HG02763 (cell line): ENCODE measurements at regions not wholly inside any gene's neighbourhood (a gene's known extent, or its start where the extent isn't known, plus 50 kb on each side); places are given as distances from the start of the nearest gene placed in this dataset.

ENCODE experiments used
- ATAC-seq: cut with Tn5 transposase; IDR thresholded peaks from one replicate; pipeline ENCODE4 v1.9.1; 2021; ENCODE audit warnings: mild to moderate bottlenecking, moderate library complexity; ENCODE audit not compliant: unreplicated experiment

GRCh38 chr2:126437016-126437415, 218.9 kb upstream of the GYPC start:
- no peak for ATAC-seq

GRCh38 chr2:126444512-126444911, 211.4 kb upstream of the GYPC start:
- no peak for ATAC-seq

- ATAC-seq: no peak
Observed at GRCh38 chr2:126446106-126446695, 209.8 kb upstream of the GYPC start.

GRCh38 chr2:126448611-126449010, 207.3 kb upstream of the GYPC start:
- no peak for ATAC-seq

GRCh38 chr2:126449677-126450076, 206.3 kb upstream of the GYPC start:
- ATAC-seq: peak; percentile 98

DNA sequence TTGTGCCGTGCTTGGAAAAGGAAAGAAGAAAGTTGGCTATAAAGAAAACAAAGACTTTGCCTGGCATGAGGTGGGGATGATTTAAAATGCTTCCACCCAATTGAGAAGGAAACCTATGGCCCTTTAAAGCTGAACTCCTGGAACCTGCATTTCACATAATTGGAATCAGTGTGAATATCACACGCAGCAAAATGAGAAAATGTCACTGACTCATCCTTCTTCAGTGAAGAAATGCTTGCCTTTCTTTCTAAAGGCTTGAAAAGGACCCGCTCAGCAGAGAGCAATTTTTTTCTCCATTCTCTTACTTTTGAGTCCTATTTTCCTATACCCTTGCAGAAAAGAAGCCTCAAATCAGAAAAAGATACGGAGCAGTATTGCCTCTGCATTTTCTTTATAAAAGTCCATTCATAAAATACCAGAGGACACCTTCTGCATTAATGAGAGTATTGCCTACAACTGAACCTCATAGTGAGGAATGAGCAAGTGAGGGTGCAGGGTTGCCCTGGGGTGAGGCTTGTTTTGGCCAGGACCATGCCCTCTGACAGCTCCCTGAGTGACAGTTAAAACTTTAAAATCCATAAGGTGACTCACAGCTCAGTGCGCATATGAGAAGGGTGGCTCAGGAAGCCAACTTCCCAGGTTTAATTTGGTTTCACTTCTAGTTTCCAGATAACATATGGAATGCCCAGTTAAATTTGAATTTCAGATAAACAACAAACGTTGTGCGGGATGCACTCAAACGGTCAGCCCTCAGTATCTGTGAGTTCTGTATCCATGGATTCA, 191.9 kb upstream of the GYPC start:
- no peak for ATAC-seq

DNA sequence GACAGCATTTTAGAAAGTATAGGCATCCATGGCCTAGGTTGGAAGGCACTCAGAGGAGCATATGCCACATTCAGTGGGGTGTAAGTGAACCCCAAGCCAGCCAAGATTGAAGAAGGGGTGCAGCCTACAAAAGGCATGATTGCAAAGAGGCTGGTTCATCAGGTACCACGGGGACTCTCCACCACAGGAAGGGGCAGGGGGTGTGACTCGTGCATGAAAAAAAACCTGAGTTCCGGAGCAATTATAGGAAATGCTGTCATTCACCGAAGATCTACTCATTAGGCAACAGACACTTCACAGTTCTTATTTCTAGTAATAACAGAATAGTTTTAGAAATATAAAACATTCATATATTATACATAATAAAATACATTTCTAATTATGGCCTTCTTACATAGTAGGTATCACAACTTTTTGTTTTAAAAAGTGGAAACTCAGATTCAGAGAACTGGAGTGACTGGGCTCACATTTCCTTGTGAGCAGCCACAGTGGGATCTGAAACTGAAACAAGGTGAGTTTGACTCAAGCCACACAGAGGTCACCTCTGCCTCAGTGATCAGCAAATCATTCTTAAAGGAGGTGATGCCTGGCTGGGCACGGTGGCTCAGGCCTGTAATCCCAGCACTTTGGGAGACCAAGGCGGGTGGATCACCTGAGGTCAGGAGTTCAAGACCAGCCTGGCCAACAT, 188.4 kb upstream of the GYPC start:
- peak; percentile 95 for ATAC-seq

- no peak for ATAC-seq
Observed at GRCh38 chr2:126475031-126475430, 180.9 kb upstream of the GYPC start.

GRCh38 chr2:126476691-126477090, 179.3 kb upstream of the GYPC start:
- no peak for ATAC-seq

DNA sequence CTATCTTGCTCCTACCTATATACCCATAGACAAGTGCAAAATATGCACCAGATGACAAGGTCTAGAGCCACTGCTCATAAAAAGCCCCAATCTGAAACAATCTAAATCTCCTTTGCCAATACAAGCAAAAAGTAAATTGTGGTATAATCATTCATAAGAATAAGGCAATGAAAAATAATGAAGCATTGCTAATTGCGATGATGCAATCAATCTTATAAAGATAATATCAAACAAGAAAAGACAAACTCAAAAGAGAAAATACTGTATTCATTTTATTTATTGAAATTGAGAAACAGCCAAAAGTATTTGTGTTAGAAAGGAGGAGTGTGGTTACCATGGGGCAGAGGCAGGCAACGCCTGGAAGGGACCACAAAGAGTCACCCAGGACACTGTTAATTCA, 175.9 kb upstream of the GYPC start:
- no peak for ATAC-seq

GRCh38 chr2:126482582-126483464, 173.1 kb upstream of the GYPC start:
- no peak for ATAC-seq

DNA sequence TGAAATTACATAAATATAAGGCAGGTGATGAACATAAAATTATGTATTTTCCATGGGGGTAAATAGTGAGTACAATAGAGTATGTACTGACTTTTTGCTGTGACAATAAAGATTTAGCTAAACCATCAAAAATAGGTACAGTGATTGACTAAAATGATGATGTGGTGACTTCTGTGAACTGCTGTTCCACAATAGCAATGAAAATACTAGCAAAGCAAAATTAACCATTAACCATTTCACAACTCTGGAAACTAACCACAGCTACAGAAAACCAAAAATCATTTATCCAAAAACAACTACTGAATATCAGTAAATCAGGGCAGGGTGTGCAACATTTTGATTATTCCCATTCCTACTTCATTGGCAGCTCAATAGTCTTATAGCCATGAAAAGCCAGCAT, 161.4 kb upstream of the GYPC start:
- ATAC-seq: peak; percentile 35

DNA sequence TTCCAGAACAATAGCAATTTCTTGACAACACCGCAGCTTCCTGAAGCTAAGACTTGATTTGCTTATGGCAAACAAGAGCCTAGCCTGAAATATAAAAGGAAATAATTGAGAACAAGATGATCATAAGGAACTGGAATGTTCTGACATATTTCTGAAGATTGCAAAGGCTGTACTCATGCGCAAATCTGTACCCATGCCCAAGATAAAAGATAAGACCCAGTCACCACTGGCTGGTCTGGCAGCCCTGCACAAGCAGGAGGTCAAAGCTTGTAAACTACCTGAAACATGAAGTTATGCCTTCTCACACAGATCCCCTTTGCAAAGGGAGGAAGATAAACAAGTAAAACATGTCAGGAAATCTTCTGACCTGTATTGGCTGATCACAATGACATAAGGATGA, 160.8 kb upstream of the GYPC start:
- ATAC-seq: no peak

- ATAC-seq: peak; percentile 96
Observed at GRCh38 chr2:126496493-126496892, 159.5 kb upstream of the GYPC start.

DNA sequence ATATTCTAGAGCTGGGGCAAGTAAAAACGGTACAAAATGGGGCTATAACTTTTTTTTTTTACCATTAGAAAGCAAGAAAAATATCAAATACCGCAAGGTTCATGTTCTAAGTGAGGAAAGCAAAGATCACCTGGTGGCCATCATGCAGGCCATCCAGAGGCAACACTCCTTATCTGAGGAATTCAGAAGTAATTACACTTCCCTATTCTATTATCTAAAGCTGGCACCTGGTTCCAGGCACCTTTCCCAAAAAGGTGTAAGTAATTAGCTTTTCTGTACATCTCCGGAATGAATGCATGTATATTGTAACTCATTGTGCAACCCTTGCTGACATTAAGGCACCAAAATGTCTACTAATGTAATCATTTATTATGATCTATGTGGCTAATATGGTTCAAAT, 152.5 kb upstream of the GYPC start:
- no peak for ATAC-seq

- no peak for ATAC-seq
Observed at GRCh38 chr2:126504949-126505348, 151.0 kb upstream of the GYPC start.

- no peak for ATAC-seq
Observed at GRCh38 chr2:126506786-126507185, 149.2 kb upstream of the GYPC start.

DNA sequence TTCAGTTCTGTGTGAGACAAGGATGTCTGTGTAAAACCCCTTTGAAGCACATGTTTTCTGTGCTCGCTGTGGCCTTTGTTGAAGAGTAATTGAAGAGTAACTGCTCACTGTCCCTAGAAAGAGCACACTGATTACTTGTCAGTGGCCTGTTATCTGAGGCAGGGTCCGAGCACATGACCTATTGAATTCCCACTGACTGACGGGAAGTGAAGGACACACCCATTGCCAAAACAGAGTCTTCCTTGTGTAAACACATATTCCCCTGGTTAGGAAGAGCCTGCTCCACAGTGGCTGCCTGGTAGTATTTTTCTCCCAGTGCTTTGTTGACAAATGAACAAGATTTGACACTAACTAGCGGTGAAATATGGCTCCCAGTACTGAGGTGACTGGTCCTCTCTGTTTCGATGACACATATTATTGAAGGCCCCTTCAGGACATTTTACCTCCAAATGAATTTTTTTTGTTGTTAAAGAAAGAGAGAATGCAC, 148.5 kb upstream of the GYPC start:
- no peak for ATAC-seq

DNA sequence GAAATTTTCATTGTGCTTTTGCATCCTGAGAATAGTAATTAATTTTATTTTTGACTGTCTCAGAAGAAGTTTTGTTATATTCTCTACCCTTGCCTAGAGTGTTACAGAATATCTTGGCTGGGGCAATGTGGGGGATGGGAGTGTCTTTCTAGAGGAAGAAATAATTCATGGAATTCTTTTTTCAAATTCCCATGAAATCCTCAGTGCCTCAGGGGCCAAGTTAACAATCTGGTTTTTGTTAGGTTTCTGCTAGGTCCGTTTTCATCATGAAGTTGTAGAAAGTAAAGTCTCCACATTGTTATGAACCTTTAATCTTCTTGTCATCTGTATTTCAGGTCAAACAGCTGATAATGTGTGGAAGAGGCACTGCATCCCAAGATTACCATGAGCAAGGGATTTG, 145.6 kb upstream of the GYPC start:
- no peak for ATAC-seq

DNA sequence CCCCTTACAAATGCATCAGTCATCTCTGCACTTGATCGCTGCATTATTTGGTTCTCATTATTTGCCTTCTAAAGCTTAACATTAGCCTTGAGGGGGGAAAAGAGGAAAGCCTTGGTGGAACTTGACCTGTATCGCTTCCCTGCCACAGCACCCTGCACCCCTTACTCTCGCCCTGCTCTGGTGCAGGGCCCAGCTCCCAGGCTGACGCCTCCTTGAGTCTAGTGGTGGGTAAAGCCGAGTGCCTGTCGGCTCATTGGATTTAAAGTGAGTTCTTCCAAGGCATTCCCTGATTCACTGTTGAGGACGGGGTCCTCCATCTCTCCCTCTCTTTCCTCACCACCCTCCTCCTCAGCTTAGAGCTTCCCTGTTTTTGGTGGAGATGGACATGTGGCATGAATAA, 145.0 kb upstream of the GYPC start:
- no peak for ATAC-seq

- no peak for ATAC-seq
Observed at GRCh38 chr2:126512026-126512425, 143.9 kb upstream of the GYPC start.
